C4-2B (cell line): ENCODE measurements at regions not wholly inside any gene's neighbourhood (a gene's known extent, or its start where the extent isn't known, plus 50 kb on each side); places are given as distances from the start of the nearest gene placed in this dataset.

Experiments
- ZFX ChIP-seq: fragments of 450-650 bp; IDR thresholded peaks from 2 replicates; pipeline ENCODE4 v1.6.1; 2017
- TF ChIP-seq, protein P1 (sequence below): fragments of 450-650 bp; conservative IDR thresholded peaks from 2 replicates; pipeline ENCODE4 v1.5.1; 2017; ENCODE audit warnings: mild to moderate bottlenecking

DNA sequence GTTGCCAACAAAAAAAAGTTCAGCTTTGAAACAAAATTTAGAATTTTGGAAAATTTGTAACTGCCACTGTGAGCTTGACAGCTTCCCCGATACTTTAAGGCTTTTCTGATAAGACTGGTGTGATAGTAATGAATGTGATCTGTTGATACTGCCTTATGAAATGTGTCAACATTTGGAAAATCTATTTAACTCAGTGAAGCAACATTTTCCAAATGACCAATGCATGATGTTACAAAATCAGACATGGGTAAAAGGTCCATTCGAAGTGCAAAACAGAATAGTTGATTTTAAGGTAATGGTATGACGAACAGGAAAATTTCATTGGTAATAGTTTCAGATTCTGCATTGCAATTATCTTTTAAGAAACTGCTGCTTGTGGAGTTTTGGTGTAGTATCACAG, 175.4 kb downstream of the SEM1 start:
- TF ChIP-seq, protein P1, sequence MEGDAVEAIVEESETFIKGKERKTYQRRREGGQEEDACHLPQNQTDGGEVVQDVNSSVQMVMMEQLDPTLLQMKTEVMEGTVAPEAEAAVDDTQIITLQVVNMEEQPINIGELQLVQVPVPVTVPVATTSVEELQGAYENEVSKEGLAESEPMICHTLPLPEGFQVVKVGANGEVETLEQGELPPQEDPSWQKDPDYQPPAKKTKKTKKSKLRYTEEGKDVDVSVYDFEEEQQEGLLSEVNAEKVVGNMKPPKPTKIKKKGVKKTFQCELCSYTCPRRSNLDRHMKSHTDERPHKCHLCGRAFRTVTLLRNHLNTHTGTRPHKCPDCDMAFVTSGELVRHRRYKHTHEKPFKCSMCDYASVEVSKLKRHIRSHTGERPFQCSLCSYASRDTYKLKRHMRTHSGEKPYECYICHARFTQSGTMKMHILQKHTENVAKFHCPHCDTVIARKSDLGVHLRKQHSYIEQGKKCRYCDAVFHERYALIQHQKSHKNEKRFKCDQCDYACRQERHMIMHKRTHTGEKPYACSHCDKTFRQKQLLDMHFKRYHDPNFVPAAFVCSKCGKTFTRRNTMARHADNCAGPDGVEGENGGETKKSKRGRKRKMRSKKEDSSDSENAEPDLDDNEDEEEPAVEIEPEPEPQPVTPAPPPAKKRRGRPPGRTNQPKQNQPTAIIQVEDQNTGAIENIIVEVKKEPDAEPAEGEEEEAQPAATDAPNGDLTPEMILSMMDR, result no peak
- TF ChIP-seq ZFX, result no peak
